ENCODE measurements at regions not wholly inside any gene's neighbourhood (a gene's known extent, or its start where the extent isn't known, plus 50 kb on each side); places are given as distances from the start of the nearest gene placed in this dataset.

- DNase-seq (ENCODE audit: low read depth) = no peak
These were observed 59.4 kb upstream of the GZMB start for GRCh38 chr14:24693353-24693737.

GRCh38 chr14:24692382-24693352, 58.7 kb upstream of the GZMB start:
- no peak for DNase-seq (ENCODE audit: low read depth)

GRCh38 chr14:24690492-24690891, 56.5 kb upstream of the GZMB start:
- DNase-seq (ENCODE audit: low read depth) = no peak

- no peak for DNase-seq (ENCODE audit: low read depth)
These were observed 54.2 kb upstream of the GZMB start for GRCh38 chr14:24688030-24688658.
